GM21619 (cell line): ENCODE measurements at regions not wholly inside any gene's neighbourhood (a gene's known extent, or its start where the extent isn't known, plus 50 kb on each side); places are given as distances from the start of the nearest gene placed in this dataset.

Source experiments
- ATAC-seq: cut with Tn5 transposase; IDR thresholded peaks from one replicate; pipeline ENCODE4 v1.9.1; 2021; ENCODE audit not compliant: unreplicated experiment

- no peak for ATAC-seq
These were observed 767.5 kb upstream of the ROBO1 start for GRCh38 chr3:80535286-80535685.

DNA sequence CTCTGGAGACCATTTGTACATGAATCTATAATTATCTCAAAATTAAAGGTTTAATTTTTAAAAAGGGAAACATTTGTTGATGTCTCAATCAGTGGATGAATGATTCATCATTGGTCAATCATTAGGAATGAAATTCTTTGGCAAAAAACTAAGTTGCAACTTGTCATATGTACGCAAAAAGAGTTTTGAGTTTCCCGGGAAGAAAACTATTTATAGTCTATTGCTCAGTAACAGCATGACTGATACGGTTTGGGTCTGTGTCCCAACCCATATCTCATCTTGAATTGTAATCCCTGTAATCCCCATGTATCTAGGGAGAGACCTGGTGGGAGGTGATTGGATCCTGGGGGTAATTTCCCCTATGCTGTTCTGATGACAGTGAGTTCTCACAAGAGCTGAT, 765.8 kb upstream of the ROBO1 start:
- no peak for ATAC-seq

DNA sequence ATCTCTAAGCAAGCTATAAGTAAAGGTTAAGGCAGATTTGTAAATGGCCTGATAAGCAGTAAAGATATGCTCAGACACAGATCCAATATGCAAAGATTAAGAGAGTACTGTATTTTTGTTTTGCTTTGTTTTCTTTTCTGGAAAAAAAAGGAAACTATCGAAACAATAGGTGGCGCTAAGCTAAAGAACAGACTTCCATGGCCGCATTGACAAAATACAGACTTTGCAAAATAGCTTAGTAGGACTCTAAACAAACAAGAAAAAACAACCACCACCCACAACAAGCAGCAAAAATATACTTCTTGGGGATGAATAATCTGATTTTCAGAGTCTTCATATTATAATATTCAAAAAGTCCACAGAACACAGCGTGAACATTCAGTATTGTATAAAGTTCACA, 758.4 kb upstream of the ROBO1 start:
- no peak for ATAC-seq

- no peak for ATAC-seq
These were observed 753.3 kb upstream of the ROBO1 start for GRCh38 chr3:80521081-80521480.

GRCh38 chr3:80519436-80519835, 751.6 kb upstream of the ROBO1 start:
- ATAC-seq = no peak

DNA sequence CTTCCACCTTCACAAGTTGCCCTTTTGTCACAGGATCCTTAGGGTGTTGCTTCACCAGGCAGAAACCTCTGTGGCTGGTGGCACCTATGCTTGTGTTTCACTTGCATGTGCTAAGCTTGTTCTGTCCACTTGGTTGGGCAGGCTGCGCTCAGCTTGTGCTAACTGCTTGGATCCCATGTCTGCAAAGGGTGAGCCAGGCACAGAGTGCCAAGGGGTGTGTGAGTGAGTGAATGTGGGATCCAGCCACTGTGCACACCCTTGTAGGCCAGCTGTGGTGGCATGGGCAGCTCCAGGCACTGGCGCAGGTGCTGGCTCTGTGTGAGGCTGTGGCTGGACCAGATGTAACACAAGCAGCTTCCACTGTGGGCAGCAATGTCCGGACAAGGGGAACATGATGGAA, 728.7 kb upstream of the ROBO1 start:
- ATAC-seq = no peak

- no peak for ATAC-seq
These were observed 724.4 kb upstream of the ROBO1 start for GRCh38 chr3:80492162-80492561.

GRCh38 chr3:80472961-80473360, 705.2 kb upstream of the ROBO1 start:
- ATAC-seq = no peak

DNA sequence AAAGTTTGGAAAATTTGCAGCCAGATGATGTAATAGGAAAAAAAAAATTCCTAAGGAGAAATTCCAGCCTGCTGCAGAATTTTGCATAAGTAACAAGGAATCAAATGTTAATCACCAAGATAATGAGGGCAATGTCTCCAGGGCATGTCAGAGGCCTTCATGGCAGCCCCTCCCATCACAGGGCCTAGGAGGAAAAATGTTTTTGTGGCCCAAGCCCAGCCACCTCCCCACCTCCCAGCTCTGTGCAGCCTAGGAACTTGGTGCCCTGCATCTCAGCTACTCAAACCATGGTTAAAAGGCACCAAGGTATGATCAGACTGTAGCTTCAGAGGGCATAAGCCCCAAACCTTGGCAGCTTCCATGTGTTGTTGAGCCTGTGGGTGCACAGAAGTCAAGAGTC, 704.7 kb upstream of the ROBO1 start:
- no peak for ATAC-seq

- no peak for ATAC-seq
These were observed 702.6 kb upstream of the ROBO1 start for GRCh38 chr3:80470433-80470832.

DNA sequence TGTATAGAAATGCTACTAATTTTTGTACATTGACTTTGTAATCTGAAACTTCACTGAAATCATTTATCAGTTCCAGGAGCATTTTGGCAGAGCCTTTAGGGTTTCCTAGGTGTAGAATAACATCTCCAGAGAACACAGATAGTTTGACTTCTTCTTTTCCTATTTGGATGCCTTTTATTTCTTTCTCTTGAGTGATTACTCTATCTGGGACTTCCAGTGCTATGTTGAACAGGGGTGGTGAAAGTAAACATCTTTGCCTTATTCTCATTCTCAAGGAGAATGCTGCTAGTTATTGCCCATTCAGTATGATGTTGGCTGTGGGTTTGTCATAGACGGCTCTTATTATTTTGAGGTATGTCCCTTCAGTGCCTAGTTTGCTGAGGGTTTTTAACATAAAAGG, 697.9 kb upstream of the ROBO1 start:
- ATAC-seq = no peak

DNA sequence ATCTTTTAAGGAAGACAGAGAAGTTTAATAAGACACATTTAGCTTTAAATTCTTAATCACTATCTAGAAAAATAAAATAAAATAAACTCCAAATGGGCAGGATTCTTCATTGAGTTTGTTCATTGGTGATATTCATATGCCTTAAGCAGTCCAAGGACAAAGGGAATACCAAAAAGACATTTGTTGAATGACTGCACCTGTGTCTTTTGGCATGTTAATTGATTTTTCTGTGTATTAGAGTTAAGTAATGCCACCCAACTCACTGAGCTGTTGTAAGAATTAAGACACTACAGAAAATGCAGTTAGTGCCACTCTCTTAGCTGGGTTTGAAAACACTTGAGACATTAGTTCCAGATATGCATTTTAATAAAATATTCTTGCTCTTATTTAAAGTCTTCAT, 683.6 kb upstream of the ROBO1 start:
- ATAC-seq = no peak

DNA sequence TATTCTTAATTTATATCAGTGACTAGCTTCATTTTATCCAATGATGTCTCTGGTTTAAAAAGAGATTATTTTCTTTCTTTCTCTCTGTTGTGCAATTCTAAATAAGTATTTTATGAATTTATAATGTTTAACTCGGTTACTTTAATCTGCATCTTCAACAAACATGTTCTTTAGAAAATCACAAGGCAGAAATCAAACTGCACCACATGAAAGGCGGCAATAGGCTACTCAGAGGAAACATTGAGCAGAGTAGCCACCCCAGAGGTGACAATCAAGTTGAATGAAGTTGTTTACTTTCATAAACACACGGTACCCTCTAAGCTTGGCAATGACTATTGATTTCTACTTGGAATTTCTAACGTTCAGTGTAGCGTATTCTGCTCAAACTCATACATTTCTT, 677.8 kb upstream of the ROBO1 start:
- no peak for ATAC-seq

- no peak for ATAC-seq
These were observed 677.3 kb upstream of the ROBO1 start for GRCh38 chr3:80445053-80445452.

GRCh38 chr3:80439490-80439889, 671.7 kb upstream of the ROBO1 start:
- ATAC-seq = no peak

DNA sequence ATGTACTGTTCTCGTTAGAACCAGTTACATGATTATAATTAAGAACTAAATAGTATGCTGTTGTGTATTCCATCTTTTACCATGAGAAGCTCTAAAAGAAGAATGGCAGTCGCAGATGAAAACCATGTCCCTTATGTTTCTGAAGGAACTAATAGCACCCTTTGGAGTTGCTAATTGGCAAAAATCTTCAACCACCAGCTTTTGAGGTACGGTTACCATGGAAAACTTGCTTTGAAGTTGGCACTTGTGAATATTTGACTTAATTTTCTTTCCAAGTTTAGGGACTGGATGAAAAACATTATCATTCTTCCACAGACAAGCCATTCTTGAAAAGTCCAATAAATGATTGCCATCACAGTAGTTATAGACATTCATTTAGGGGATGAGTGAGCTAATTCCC, 666.6 kb upstream of the ROBO1 start:
- no peak for ATAC-seq

DNA sequence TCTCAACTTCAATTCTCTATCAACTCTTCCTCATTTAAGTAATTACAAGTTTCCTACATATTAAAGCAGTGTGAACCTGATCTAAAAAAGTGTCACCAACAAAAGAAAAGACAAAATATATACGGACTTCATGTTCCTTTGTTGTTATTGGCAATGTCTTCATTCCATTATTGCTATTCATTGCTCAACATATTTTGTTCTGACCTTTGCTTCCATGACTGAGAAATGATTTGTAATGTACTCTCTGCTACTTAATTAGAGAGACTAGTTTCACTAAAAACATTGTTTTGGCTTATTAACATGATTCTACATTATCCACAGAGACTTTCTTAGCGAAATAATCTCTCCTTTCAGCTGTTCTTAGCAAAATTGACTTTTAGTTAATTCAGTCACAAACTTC, 657.2 kb upstream of the ROBO1 start:
- no peak for ATAC-seq

GRCh38 chr3:80408030-80408721, 640.4 kb upstream of the ROBO1 start:
- ATAC-seq = no peak

DNA sequence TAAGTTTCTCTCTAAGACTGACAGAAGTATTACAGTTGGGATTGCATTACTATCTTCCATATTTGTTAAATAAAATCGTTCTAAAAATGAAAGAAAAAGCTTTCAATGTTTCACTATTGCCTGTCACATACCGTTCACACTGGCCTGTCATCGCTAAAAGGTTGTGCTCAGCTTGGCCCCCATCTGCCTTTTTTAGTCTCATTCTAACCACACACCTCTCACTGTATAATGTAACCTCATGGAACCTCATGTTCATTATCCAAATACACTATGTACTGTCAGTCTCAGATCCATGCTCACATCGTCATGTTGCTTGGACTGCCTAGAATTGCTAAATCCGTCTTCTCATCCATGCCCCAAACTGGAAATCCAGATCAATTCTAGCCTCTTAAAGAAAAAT, 637.8 kb upstream of the ROBO1 start:
- no peak for ATAC-seq

GRCh38 chr3:80395023-80395422, 627.2 kb upstream of the ROBO1 start:
- no peak for ATAC-seq

- ATAC-seq = no peak
These were observed 623.8 kb upstream of the ROBO1 start for GRCh38 chr3:80391573-80391972.

- no peak for ATAC-seq
These were observed 617.0 kb upstream of the ROBO1 start for GRCh38 chr3:80384811-80385210.

GRCh38 chr3:80374423-80374822, 606.6 kb upstream of the ROBO1 start:
- no peak for ATAC-seq

DNA sequence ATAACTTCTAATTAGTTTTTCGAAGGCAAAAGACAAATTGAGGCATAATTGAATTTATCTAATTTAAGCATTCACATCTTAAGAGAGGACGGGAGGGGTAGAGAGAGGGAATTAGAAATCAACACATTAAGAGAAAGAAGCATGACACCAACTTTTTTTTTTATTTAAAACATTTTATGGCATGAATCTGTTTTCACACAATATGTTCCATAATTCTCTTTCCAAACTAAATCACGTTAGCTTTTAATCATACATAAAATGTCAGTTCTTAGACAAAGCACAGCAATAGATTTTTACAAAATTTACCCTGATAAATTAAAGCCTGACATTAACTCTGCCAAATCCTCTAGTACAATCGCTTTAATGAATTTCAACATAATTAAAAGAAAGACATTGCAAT, 600.8 kb upstream of the ROBO1 start:
- no peak for ATAC-seq
